ENCODE measurements at regions not wholly inside any gene's neighbourhood (a gene's known extent, or its start where the extent isn't known, plus 50 kb on each side); places are given as distances from the start of the nearest gene placed in this dataset.

GRCh38 chr11:128153697-128154048, 433.7 kb downstream of the ETS1 start:
- no peak for TF ChIP-seq CREB5 (CRISPR knock-in tag; IDR thresholded peaks at IDR 0.05; ENCODE audit: low read depth)
- TF ChIP-seq ZNF565 (CRISPR knock-in tag; conservative IDR thresholded peaks at IDR 0.05; ENCODE audit: low read depth): no peak
- TF ChIP-seq ESRRG (CRISPR knock-in tag; IDR thresholded peaks at IDR 0.05): no peak
- no peak for TF ChIP-seq ARNTL (CRISPR knock-in tag; IDR thresholded peaks at IDR 0.05; ENCODE audit: borderline replicate concordance, low read depth)
- TF ChIP-seq TOX (CRISPR knock-in tag; IDR thresholded peaks at IDR 0.05; ENCODE audit: borderline replicate concordance): no peak
- TF ChIP-seq PATZ1 (CRISPR knock-in tag; IDR thresholded peaks at IDR 0.05; ENCODE audit: borderline replicate concordance): no peak
- TF ChIP-seq RARB (CRISPR knock-in tag; IDR thresholded peaks at IDR 0.05): no peak
- no peak for TF ChIP-seq ZFP30 (CRISPR knock-in tag; IDR thresholded peaks at IDR 0.05)
- no peak for TF ChIP-seq OSR1 (CRISPR knock-in tag; IDR thresholded peaks at IDR 0.05)
- no peak for TF ChIP-seq ZNF8 (CRISPR knock-in tag; IDR thresholded peaks at IDR 0.05)
- no peak for TF ChIP-seq CSDC2 (CRISPR knock-in tag; IDR thresholded peaks at IDR 0.05)
- no peak for TF ChIP-seq BACH2 (CRISPR knock-in tag; IDR thresholded peaks at IDR 0.05; ENCODE audit: borderline replicate concordance)
